HG03571 (cell line): ENCODE measurements at regions not wholly inside any gene's neighbourhood (a gene's known extent, or its start where the extent isn't known, plus 50 kb on each side); places are given as distances from the start of the nearest gene placed in this dataset.
"Not testable (repeated sequence)": the region's sequence is repeated elsewhere in the genome, so short reads cannot be mapped to it uniquely, and the experiment has no call there.

Experiments
- ATAC-seq: cut with Tn5 transposase; IDR thresholded peaks from one replicate; pipeline ENCODE4 v1.9.1; 2021; ENCODE audit not compliant: unreplicated experiment

DNA sequence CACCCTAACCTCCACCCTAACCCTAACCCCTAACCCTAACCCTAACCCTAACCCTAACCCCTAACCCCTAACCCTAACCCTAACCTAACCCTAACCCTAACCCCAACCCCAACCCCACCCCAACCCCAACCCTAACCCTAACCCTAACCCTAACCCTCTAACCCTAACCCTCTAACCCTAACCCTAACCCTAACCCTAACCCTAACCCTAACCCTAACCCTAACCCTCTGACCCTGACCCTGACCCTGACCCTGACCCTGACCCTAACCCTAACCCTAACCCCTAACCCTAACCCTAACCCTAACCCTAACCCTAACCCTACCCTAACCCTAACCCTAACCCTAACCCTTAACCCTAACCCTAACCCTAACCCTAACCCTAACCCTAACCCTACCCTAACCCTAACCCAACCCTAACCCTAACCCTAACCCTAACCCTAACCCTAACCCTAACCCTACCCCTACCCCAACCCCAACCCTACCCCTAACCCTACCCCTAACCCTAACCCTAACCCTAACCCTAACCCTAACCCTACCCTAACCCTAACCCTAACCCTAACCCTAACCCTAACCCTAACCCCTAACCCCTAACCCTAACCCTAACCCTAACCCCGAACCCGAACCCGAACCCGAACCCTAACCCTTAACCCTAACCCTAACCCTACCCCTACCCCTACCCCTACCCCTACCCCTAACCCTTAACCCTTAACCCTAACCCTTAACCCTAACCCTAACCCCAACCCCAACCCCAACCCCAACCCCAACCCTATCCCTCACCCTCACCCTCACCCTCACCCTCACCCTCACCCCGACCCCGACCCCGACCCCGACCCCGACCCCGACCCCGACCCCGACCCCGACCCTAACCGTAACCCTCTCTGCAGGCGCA, 186.2 kb upstream of the CHL1 start:
- ATAC-seq: not testable (repeated sequence)

DNA sequence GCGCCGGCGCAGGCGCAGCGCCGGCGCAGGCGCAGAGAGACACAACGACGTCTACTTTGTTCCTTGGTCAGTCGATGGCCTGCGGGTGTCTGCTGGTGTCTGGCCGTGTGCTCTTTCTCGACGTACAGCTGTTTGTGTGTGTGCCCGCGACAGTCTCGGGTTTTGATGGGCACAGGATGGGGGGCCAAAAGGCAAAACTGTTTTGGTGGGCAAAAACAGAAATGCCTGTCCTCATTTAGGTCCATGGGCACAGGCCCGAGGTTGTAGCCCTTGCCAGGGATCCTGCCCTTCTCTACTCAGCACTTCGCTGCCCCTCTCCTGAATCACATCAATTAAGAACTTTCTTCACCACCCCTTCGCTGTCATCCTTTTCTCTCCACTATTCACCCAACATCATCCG, 184.8 kb upstream of the CHL1 start:
- no peak for ATAC-seq

DNA sequence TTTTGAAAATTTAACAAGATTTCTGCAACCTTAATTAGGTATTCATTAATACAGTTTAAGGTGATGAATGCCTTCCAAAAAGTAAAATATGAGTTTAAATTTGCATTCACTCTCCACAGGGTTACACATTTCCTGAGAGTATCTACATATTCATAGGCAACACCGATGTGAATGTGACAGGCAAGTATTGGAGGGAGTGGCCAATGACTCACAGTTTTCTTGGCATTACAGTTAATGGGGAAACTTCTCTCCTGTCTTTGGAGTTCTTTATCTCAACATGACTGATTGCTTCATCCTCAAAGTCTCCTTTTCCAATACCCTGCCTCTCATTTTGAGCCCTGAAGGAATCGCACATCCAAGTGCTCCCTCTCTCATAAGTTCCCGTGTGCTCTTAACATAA, 181.9 kb upstream of the CHL1 start:
- no peak for ATAC-seq

DNA sequence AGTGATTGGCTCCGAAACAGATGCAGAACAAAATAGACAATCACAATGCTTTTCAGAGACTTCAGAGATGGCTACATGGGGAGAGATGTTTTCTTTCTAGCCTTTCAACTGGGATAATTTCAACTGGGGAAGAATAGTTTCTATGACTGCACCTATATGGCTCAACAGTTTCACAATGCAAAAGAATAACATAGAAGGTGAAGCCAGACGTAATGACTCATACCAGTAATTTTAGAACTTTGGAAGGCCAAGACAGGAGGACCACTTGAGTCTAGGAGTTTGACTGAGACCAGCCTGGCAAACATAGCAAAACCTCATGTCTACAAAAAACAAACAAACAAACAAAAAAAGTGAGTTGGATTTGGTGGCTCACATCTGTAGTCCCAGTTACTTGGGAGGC, 180.2 kb upstream of the CHL1 start:
- ATAC-seq: no peak

DNA sequence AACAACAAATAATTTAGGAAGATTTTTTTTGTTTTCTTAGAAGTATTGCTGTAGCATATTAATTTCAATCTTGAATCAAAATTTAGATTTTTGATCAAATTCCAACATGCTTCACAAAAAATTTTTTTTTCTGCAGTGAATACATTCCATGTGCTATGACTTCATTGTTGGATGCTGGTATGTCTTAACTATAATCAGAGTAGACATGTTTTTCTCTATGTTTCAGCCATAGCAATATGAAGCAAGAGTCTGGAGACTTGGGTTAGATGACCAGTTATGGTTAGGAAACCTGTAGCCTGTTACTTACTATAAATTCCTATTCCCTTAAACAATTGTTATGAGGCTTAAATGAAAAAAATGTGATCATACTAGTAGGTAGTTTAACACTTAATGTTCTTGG, 176.1 kb upstream of the CHL1 start:
- no peak for ATAC-seq

DNA sequence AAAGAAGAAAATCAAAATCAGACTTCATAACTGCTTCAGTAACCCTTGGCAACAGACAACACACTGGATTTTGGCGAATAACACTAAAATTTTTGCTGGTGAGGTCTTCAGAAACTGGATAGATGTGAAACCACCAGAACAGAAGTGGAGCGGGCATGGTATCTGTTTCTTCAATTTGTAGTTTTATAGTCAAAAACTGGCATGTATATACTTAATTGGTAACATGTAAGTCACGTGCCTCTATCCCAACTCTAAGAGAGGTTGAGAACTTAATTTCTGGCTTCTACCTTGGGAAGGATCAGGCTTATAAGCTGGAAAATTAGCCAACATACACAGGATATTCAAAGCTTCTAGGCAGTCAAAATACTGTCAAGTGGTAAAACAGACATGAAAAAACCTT, 172.6 kb upstream of the CHL1 start:
- ATAC-seq: no peak

DNA sequence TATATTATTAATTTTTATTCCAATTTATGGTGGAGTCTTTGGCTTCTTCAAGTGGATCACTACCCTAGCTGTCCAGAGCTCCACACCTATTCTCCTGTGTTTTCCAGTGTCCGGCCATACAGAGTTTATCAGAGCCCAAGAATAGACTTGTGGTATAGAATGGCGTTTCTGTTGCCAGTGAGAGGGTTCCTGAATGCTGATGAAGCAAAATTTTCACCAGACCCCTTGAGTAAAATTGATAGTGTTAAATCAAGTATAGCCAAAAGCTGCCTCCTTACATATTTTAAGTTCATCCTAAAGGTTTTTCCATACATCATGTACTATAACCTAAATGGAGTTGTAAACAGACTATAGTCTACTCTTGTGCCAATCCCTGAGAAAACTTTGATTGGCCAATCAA, 171.5 kb upstream of the CHL1 start:
- no peak for ATAC-seq

DNA sequence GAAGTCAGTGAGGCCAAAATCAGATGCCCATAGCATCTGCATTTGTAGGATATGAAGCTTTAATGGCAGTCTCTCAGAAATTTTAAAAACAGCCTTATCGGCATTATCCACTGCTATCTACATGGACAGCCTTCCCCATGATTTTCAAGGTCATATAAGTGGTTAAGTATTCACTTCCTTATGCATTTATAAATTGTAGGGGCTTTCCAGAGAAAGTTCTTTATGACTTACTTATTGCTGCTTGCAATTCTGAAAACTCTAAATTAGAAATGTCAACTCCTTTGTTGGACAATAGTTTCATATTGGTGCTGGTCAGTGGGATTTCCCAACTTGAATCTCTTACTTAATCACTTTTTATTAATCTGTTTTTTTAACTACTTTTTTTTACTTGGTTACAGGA, 160.6 kb upstream of the CHL1 start:
- not testable (repeated sequence) for ATAC-seq

DNA sequence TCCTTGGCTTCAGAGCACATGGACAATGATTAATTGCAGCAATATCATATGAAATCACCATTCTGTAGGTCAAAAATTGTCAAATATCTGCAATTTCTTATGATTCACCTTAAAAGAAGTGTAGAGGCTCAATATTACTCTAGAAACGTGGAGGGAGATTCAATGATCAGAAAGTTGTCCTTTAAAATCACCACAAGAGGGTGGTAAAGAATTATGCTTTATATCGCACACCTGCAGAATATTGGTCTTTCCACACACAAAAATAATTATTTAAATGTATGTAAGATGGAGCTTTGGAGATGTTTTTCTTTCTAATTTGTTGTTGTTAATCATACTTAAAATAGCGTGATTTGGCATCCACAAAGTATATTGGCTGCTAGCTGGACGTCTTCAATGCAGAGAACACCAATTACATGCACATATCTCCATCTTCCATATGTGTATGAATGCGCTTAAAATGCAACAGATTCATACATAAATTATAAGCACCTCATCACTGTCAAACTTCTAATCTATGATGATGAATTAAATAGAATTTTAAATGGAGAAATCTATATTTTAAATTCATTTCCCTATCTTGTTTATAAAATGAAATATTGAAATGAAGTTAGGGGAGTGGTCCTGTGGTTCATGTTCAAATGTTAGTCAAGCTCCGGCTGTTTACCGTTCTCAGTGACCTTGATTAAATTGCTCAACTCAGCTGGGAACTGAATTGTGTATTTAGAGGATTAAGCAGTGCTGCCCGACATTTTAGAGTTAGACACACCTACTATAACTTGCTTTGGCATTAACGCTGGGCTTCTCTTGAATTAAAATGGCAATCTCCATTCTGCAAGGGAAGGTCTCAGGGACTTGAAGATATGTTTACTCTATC, 153.5 kb upstream of the CHL1 start:
- ATAC-seq: not testable (repeated sequence)

DNA sequence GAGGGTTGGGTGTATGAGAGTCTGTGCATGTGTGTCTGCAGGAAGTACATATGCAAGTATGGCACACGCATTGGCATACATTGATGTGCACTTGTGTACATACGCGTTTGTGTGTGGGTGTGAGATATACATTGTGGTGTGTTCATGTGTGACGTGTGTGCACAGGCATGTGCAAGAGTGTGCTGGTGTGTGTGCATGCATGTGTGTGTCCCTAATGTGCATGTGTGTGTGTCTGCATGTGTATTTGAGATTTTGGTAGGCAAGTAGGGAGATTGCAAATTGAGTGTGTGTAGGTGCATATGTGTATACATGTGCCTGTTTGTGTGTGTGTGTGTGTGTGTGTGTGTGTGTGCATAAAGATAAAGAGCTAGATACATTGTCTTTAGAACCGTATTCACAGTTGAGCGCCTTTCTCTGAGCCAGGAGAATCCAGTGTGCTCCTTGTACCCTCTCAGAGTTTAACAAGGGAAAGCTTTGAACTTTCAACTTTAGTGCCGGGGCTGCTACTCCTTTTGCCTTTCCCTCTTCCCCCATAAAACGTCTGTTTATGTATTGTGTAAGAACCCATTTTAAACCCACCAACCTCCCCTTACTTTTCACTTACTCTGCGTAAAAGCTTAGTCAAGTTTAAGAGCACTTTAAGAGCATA, 152.4 kb upstream of the CHL1 start:
- no peak for ATAC-seq

DNA sequence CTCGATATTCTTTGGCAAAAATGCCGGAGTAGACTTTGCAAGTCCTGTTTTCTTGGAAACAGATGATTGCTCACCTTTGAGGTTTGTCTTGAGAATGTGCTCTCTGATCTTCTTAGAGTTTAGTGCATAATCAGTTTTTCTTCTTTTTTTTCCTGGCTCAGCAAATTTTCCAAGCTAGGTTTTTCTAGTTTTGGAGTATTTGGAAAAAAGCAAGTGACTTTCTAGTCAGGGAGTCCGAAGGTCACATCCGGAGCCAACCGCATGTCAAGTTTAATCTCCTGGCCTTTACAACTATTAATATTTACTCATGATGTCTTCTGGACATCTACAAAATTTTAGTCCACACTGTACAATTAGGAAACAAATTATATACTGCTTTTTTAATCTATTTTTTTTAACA, 151.6 kb upstream of the CHL1 start:
- ATAC-seq: not testable (repeated sequence)

DNA sequence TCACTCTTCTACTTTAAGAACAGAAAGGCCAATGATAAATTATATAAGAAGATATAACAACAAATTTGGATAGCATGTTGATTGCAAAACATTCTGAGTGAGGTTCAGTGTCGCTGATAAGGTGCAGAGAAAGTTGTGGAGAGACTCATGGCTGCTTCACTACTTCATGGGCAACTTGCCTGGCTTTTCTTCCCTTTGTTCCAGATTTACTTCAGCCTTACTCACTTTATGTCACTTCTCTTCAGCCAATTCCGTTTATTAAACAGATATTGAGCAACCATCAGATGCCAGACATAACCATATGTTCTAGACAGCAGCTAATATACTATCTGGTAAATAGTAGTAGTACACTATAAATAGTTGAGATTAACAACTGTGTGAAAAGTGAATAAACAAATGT, 150.0 kb upstream of the CHL1 start:
- no peak for ATAC-seq

DNA sequence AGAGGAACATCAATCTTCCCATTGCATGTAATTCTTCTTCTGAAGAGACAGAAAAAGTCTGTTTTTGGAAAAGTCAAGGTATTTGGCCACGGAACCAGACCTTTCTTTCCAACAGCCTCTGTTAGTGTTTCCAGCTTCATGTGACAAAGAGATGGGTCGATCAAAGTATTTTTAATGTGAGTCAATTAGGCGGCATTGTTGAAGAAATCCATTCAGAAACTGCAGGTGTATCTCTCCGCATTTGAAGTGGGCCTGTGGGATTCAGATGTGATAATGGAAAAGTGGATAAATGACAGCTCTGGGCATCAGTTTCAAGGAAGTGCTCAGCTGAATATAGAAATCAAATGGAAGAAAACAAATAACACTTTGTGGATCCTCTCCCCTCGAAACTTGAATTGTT, 143.1 kb upstream of the CHL1 start:
- not testable (repeated sequence) for ATAC-seq

DNA sequence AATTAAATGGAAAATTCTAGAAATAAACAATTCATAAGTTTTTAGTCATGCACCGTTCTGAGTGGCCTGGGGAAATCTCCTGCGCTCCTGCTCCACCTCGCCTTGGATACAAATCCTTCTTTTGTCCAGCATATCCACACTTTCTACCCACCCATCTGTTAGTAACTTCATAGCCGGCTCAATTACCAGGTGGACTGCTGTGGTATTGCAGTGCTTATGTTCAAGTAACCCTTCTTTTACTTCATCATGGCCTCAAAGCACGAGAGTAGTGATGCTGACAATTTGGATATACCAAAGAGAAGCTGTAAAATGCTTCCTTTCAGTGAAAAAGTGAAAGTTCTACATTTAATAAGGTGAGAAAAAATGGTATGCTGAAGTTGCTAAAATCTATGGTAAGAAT, 142.3 kb upstream of the CHL1 start:
- no peak for ATAC-seq

DNA sequence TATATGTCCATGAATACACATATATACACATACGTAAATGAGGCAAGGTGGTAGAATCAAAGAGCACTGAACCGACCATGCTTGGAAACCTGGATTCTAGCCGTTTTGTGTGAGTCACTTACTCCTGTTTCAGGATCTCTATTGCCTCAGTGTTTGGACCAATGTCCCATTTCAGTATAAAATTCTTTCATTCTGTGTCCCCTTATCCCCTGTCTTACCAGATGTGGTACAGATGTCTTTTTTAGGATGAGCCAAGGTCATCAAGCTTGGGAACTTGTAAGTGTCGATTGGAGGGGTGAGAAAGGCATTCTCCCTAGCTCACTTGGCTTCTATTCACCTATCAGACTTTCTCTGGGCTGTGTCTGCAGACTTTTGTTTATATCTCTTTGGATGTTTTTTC, 139.9 kb upstream of the CHL1 start:
- no peak for ATAC-seq

DNA sequence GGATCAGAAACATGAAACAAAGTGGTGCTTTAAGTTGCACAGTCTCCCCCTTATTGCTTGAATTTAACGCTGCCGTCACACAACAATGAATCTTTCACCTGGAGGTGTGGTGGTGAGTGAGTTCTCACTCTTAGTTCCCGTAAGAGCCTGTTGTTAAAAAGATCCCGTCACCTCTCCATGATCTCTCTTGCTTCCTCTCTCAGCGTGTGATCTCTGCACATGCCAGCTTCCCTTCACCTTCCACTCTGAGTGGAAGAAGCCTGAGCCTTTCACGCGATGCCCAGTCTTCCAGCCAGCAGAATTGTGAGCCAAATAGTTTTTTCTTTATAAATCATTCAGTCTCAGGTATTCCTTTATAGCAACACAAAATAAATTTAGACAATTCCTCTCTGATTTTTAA, 136.7 kb upstream of the CHL1 start:
- no peak for ATAC-seq

DNA sequence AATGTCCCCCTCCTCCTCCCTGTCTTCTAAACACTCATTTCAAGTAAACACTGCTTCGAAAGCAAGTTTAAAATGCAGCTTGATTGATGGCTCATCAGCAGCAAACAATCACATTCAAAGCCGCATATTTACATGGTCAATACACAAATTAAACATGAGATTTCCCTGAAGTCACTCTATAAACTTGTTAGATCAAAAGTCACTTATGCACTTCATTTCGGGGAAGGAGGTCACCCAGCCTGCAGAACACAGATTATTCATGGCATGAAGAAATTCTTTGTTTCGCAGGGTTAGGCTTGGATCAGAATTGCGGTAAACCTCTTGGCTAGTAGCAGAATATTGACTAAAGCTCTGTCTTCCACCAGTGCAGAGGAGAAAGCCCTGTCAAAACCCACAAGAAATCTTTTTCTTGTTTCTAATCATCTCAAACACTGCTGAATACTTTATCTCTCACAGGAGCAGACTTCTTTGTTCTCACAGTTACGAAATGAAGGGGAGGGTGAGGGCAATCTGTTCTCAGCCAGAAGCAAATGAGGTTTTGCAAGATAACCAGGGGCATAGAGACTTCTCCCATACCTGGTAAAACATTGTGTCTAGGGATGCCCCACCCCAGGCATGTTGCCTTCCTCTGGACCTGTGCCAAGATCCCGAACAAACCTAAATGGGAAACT, 133.3 kb upstream of the CHL1 start:
- ATAC-seq: no peak

DNA sequence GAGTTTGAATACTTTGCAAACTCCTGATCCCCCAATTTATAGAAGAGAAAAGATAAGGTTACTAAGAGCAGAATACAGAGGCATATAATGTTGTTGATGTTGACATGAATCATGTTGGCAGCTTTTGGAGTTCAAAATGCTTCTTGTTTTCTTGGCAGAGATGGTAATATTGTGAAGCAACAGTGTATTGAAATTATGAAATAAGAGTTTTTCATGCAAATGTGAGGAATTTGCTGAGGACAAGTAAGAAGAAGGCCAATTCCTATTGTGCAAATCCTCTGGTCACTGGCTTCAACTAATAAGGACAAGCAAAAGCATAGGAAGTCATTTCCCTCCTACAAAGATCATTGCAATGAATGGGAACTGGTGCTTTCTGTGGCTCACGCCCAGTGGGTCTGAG, 126.9 kb upstream of the CHL1 start:
- ATAC-seq: no peak

DNA sequence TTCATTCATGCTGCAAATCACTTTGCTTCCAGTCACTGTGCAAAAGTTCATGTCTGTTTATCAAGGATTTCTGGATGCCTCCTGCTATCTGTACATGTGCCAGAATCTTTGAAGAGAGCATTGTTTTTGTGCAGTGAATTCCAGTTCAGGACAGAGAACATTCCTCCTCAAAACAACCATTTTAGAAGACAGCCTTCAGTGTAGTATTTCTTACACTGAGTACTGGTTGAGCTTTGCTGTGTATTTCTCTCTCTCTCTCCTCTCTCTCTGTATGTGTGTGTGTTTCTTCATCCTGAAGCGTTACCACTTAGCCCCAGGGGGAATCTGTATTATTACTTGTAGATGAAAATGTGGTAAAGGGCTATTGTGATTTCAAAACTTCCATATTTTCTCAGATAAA, 123.8 kb upstream of the CHL1 start:
- no peak for ATAC-seq

DNA sequence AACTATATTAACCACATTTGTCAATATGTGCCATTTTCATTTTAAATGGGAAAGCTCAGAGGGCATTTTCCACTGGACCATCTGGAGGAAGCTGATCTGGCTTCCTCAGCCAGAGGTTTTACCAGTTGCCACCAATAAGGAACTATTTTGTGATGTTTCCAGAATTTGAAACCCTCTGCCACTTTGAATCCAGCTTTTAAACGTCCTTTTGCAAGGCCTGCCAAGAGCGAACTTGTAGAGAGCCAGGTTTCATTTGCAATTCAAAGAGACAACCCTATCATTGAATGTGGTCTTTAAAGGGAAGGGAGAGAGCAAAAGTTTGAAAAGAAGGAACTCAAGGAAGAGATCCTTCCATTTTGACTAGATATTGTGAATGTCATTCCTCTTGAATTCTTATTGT, 123.3 kb upstream of the CHL1 start:
- no peak for ATAC-seq

DNA sequence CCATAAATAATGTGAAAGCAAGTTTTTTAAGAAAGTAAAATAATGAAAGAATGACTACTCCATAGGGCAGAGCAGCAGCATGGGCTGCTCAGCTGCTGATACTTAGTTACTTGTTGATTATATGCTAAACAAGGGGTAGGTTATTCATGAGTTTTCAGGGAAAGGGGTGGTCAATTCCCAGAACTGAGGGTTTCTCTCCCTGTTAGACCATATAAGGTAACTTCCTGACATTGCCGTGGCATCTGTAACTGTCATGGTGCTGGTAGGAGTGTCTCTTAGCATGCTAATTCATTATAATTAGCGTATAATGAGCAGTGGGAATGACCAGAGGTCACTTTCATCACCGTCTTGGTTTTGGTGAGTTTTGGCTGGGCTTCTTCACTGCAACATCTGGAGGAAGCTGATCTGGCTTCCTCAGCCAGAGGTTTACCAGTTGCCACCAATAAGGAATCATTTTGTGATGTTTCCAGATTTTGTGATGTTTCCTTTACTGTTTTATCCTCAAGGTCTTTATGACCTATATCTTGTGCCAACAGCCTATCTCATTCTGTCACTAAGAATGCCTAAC, 121.8 kb upstream of the CHL1 start:
- no peak for ATAC-seq
